ENCODE measurements at regions not wholly inside any gene's neighbourhood (a gene's known extent, or its start where the extent isn't known, plus 50 kb on each side); places are given as distances from the start of the nearest gene placed in this dataset.

DNA sequence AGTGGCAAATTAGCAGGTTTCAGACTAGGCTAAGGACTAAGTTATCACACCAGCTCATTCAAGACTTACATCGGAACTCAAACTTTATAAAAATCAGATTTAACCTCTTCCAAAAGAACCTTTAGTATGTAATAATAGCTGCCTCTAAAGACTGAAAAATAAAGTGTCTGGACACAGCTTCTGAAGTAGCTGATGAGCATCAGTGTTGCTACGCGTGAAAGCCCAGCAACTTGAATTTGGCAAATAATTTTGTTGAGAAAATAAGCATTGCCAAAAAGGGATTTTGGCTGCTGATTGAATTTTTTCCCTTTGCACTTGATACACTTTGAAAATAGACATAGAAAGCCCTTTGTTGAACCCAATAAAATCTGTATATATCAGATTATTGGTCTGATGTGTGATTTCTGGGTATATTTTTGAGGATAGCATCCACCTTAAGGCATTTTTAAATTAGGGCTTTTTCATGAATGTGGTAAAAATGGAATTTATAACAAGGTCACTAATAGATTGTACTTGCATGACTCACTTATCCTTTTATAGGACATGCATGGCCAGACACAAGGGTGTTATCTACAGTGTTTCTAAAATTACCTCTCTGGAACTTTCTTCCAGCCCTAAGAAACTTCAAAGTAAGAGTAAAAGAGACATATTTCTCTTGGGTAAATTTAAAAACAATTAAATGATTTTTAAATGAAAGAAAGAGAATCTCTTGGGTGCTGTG, 350.4 kb downstream of the TENT5A start:
- no peak for TF ChIP-seq GATA2 (IDR thresholded peaks at IDR 0.05; ENCODE audit: low read depth, low read length)
- TF ChIP-seq GATA3 (IDR thresholded peaks at IDR 0.05; ENCODE audit: low read depth, low read length): no peak
